Mesenchymal stem cell (in vitro differentiated cells and primary cell): ENCODE measurements at regions not wholly inside any gene's neighbourhood (a gene's known extent, or its start where the extent isn't known, plus 50 kb on each side); places are given as distances from the start of the nearest gene placed in this dataset.

Source experiments
- DNase-seq: peaks from one replicate; pipeline ENCODE4 v3.0.0-alpha.2; 2013
- H2AFZ ChIP-seq: one replicate; pipeline ENCODE4 v1.6.1; 2013; ENCODE audit warnings: low read depth, mild to moderate bottlenecking, control low read depth, inconsistent platforms, low read length, moderate library complexity
- H2AK5ac ChIP-seq: 2 replicates; pipeline ENCODE4 v1.6.1; 2013; ENCODE audit warnings: low read length, moderate library complexity, mild to moderate bottlenecking, inconsistent platforms; ENCODE audit not compliant: severe bottlenecking
- H2BK120ac ChIP-seq: one replicate; pipeline ENCODE4 v1.6.1; 2013; ENCODE audit warnings: low read depth, mild to moderate bottlenecking, inconsistent platforms, low read length, moderate library complexity
- H2BK12ac ChIP-seq, 2 experiments: one replicate each; pipeline ENCODE4 v1.6.1; 2013; ENCODE audit warnings: inconsistent platforms in 2 of 2, low read length in 2 of 2, mild to moderate bottlenecking in 2 of 2, moderate library complexity in 2 of 2, control low read depth in 1 of 2
- H2BK15ac ChIP-seq: one replicate; pipeline ENCODE4 v1.6.1; 2013; ENCODE audit warnings: mild to moderate bottlenecking, low read depth, inconsistent platforms; ENCODE audit not compliant: poor library complexity, severe bottlenecking
- H2BK5ac ChIP-seq: 2 replicates; pipeline ENCODE4 v1.6.1; 2013; ENCODE audit warnings: low read depth, mild to moderate bottlenecking, low read length, control low read depth, inconsistent platforms; ENCODE audit not compliant: poor library complexity, severe bottlenecking
- H3K14ac ChIP-seq, 2 experiments: one replicate each; pipeline ENCODE4 v1.6.1; 2013; ENCODE audit warnings: inconsistent platforms in 2 of 2, low read length in 2 of 2, control low read depth in 1 of 2, mild to moderate bottlenecking in 1 of 2, moderate library complexity in 1 of 2
- H3K18ac ChIP-seq, 2 experiments: one replicate each; pipeline ENCODE4 v1.6.1; 2013; ENCODE audit warnings: inconsistent platforms in 2 of 2, low read length in 2 of 2, control low read depth in 1 of 2, low read depth in 1 of 2, mild to moderate bottlenecking in 1 of 2
- H3K23ac ChIP-seq, 2 experiments: one replicate each; pipeline ENCODE4 v1.6.1; 2013; ENCODE audit warnings: inconsistent platforms in 2 of 2, low read length in 2 of 2, mild to moderate bottlenecking in 2 of 2, moderate library complexity in 2 of 2, control low read depth in 1 of 2
- H3K27ac ChIP-seq: 2 replicates; pipeline ENCODE4 v1.5.1; 2013; ENCODE audit warnings: mild to moderate bottlenecking, moderate library complexity, low read length, control low read depth, inconsistent platforms; ENCODE audit not compliant: poor library complexity, severe bottlenecking
- H3K27me3 ChIP-seq, 2 experiments: 2 replicates each; pipeline versions ENCODE4 v1.6.1 to v1.7.0; 2013; ENCODE audit warnings: low read length in 2 of 2, mild to moderate bottlenecking in 2 of 2, moderate library complexity in 2 of 2, control low read depth in 1 of 2, inconsistent platforms in 1 of 2; ENCODE audit not compliant: control insufficient read depth in 1 of 2, insufficient read depth in 1 of 2
- H3K36me3 ChIP-seq, 2 experiments: 2 replicates each; pipeline versions ENCODE4 v1.6.1 to v1.7.0; 2013; ENCODE audit warnings: low read length in 2 of 2, control low read depth in 1 of 2, inconsistent platforms in 1 of 2, low read depth in 1 of 2, mild to moderate bottlenecking in 1 of 2; ENCODE audit not compliant: insufficient read depth in 2 of 2, control insufficient read depth in 1 of 2
- H3K4ac ChIP-seq, 2 experiments: one replicate each; pipeline ENCODE4 v1.6.1; 2013; ENCODE audit warnings: inconsistent platforms in 2 of 2, low read length in 2 of 2, mild to moderate bottlenecking in 2 of 2, moderate library complexity in 2 of 2, control low read depth in 1 of 2, low read depth in 1 of 2
- H3K4me1 ChIP-seq: 2 replicates; pipeline ENCODE4 v1.6.1; 2013; ENCODE audit warnings: low read depth, low read length, control low read depth; ENCODE audit not compliant: control insufficient read depth, insufficient read depth
- H3K4me2 ChIP-seq: 2 replicates; pipeline ENCODE4 v1.6.1; 2013; ENCODE audit warnings: low read length, mild to moderate bottlenecking, inconsistent platforms; ENCODE audit not compliant: poor library complexity, severe bottlenecking
- H3K4me3 ChIP-seq, 2 experiments: 2 replicates each; pipeline versions ENCODE4 v1.5.1 to v1.7.0; 2013; ENCODE audit warnings: low read length in 2 of 2, mild to moderate bottlenecking in 2 of 2, control low read depth in 1 of 2, low read depth in 1 of 2; ENCODE audit not compliant: insufficient read depth in 1 of 2
- H3K79me1 ChIP-seq: replicated peaks from 2 replicates; pipeline ENCODE4 v1.6.1; 2013; ENCODE audit warnings: mild to moderate bottlenecking, control low read depth, low read length, inconsistent platforms; ENCODE audit not compliant: poor library complexity, severe bottlenecking
- H3K9ac ChIP-seq: 2 replicates; pipeline ENCODE4 v1.7.0; 2013; ENCODE audit warnings: mild to moderate bottlenecking, low read length, moderate library complexity
- H3K9me3 ChIP-seq: 2 replicates; pipeline ENCODE4 v1.7.0; 2013; ENCODE audit warnings: mild to moderate bottlenecking, low read length; ENCODE audit not compliant: control insufficient read depth
- H4K8ac ChIP-seq: one replicate; pipeline ENCODE4 v1.6.1; 2013; ENCODE audit warnings: inconsistent platforms, mild to moderate bottlenecking, low read length, moderate library complexity
- H4K91ac ChIP-seq: one replicate; pipeline ENCODE4 v1.6.1; 2013; ENCODE audit warnings: mild to moderate bottlenecking, low read length, inconsistent platforms
- WGBS: methylation state at CpG from one replicate; pipeline ENCODE4 v1.1.7; 2013; ENCODE audit warnings: mixed read lengths; 5-methylcytosine and 5-hydroxymethylcytosine counted together

- whole genome bisulfite sequencing = 59% methylated on average over 4 of the region's 5 CpGs
- Histone ChIP-seq H3K4me1 (no peaks in the 10 kb centered on the region), H4K91ac (no peak overlapping the region), H2AFZ (no peak overlapping the region), H4K8ac (no peak overlapping the region), H3K4me2 (no peak overlapping the region), H3K18ac (no peak overlapping the region), H2BK15ac (no peak overlapping the region), H2BK5ac (no peak overlapping the region), H3K27me3 (no peaks in the 10 kb centered on the region), H2BK12ac (no peak overlapping the region), H3K27ac (no peak overlapping the region), H3K4me3 (no peak overlapping the region), H2BK120ac (no peak overlapping the region), H3K23ac (no peak overlapping the region), H3K9ac (no peak overlapping the region), H3K9me3 (no peaks in the 10 kb centered on the region), H3K36me3 (no peaks in the 10 kb centered on the region), H3K14ac (no peak overlapping the region), H3K4ac (no peak overlapping the region), H3K79me1 (no peaks in the 10 kb centered on the region), H2AK5ac (no peak overlapping the region)
- DNase-seq = no peak
Measured at GRCh38 chr6:90653750-90654149, 66.9 kb upstream of the MAP3K7 start.

GRCh38 chr6:90650041-90650940, 63.4 kb upstream of the MAP3K7 start:
- no peak overlapping the region for H3K9ac ChIP-seq
- DNase-seq = no peak
- no peak overlapping the region for H2BK15ac ChIP-seq
- H3K36me3 ChIP-seq = no peaks in the 10 kb centered on the region
- no peaks in the 10 kb centered on the region for H3K79me1 ChIP-seq
- no peak overlapping the region for H3K4me3 ChIP-seq
- 62% methylated on average over 5 of the region's 8 CpGs for WGBS
- H3K4me1 ChIP-seq = no peaks in the 10 kb centered on the region
- H3K23ac ChIP-seq = no peak overlapping the region
- H3K14ac ChIP-seq = no peak overlapping the region
- H2AK5ac ChIP-seq = no peak overlapping the region
- no peaks in the 10 kb centered on the region for H3K27me3 ChIP-seq
- no peak overlapping the region for H2BK120ac ChIP-seq
- H3K4me2 ChIP-seq = no peak overlapping the region
- no peak overlapping the region for H3K4ac ChIP-seq
- no peak overlapping the region for H3K18ac ChIP-seq
- no peak overlapping the region for H2BK12ac ChIP-seq
- H3K27ac ChIP-seq = no peak overlapping the region
- no peak overlapping the region for H2AFZ ChIP-seq
- no peak overlapping the region for H4K8ac ChIP-seq
- no peak overlapping the region for H2BK5ac ChIP-seq
- H3K9me3 ChIP-seq = no peaks in the 10 kb centered on the region
- H4K91ac ChIP-seq = no peak overlapping the region

GRCh38 chr6:90648873-90649272, 62.0 kb upstream of the MAP3K7 start:
- H3K36me3 ChIP-seq = no peaks in the 10 kb centered on the region
- H3K4ac ChIP-seq = no peak overlapping the region
- H2AFZ ChIP-seq = no peak overlapping the region
- no peak overlapping the region for H3K9ac ChIP-seq
- no peak overlapping the region for H3K14ac ChIP-seq
- H3K27ac ChIP-seq = no peak overlapping the region
- no peak overlapping the region for H2BK15ac ChIP-seq
- H2BK120ac ChIP-seq = no peak overlapping the region
- no CpG with 5 or more reads among the region's 1 CpG for WGBS
- H3K4me2 ChIP-seq = no peak overlapping the region
- DNase-seq = no peak
- no peak overlapping the region for H2BK5ac ChIP-seq
- no peak overlapping the region for H4K8ac ChIP-seq
- H3K4me1 ChIP-seq = no peaks in the 10 kb centered on the region
- H2AK5ac ChIP-seq = no peak overlapping the region
- no peaks in the 10 kb centered on the region for H3K27me3 ChIP-seq
- no peak overlapping the region for H3K18ac ChIP-seq
- no peak overlapping the region for H3K23ac ChIP-seq
- no peak overlapping the region for H3K4me3 ChIP-seq
- H3K9me3 ChIP-seq = no peaks in the 10 kb centered on the region
- H4K91ac ChIP-seq = no peak overlapping the region
- no peaks in the 10 kb centered on the region for H3K79me1 ChIP-seq
- no peak overlapping the region for H2BK12ac ChIP-seq

GRCh38 chr6:90646940-90647339, 60.1 kb upstream of the MAP3K7 start:
- H2AFZ ChIP-seq = no peak overlapping the region
- H3K4me2 ChIP-seq = no peak overlapping the region
- no peak overlapping the region for H3K4me3 ChIP-seq
- no peak overlapping the region for H3K14ac ChIP-seq
- WGBS = no CpG with 5 or more reads among the region's 1 CpG
- H3K9me3 ChIP-seq = no peaks in the 10 kb centered on the region
- no peaks in the 10 kb centered on the region for H3K27me3 ChIP-seq
- no peak overlapping the region for H2BK5ac ChIP-seq
- H3K4me1 ChIP-seq = no peaks in the 10 kb centered on the region
- H2AK5ac ChIP-seq = no peak overlapping the region
- no peak overlapping the region for H3K9ac ChIP-seq
- H3K18ac ChIP-seq = no peak overlapping the region
- no peak overlapping the region for H4K91ac ChIP-seq
- H2BK120ac ChIP-seq = no peak overlapping the region
- H3K23ac ChIP-seq = no peak overlapping the region
- H3K36me3 ChIP-seq = no peaks in the 10 kb centered on the region
- H3K4ac ChIP-seq = no peak overlapping the region
- no peak overlapping the region for H4K8ac ChIP-seq
- no peak overlapping the region for H2BK12ac ChIP-seq
- no peaks in the 10 kb centered on the region for H3K79me1 ChIP-seq
- DNase-seq = no peak
- H2BK15ac ChIP-seq = no peak overlapping the region
- H3K27ac ChIP-seq = no peak overlapping the region
